GM20431 (cell line): ENCODE measurements at regions not wholly inside any gene's neighbourhood (a gene's known extent, or its start where the extent isn't known, plus 50 kb on each side); places are given as distances from the start of the nearest gene placed in this dataset.

Experiments used
- in situ Hi-C: fragments of 300-500 bp; cut with MseI, MboI; formaldehyde crosslinking; loops from one replicate; pipeline ENCODE4 v1.15.0; 2020; ENCODE audit warnings: low sequenced_read_pairs; ENCODE audit not compliant: unreplicated experiment

GRCh38 chr12:115542656-115543055 is 734.8 kb downstream of the MED13L start:
- in situ Hi-C loops, result no loop called here

GRCh38 chr12:115541891-115542421 is 735.5 kb downstream of the MED13L start:
- in situ Hi-C loops, result no loop called here

GRCh38 chr12:115528466-115528865 is 749.0 kb downstream of the MED13L start:
- in situ Hi-C loops, result no loop called here

GRCh38 chr12:115521771-115522409 is 755.6 kb downstream of the MED13L start:
- in situ Hi-C loops, result no loop called here

GRCh38 chr12:115519887-115520286 is 757.6 kb downstream of the MED13L start:
- in situ Hi-C loops, result no loop called here

- in situ Hi-C loops, result no loop called here
These were observed 758.1 kb downstream of the MED13L start for GRCh38 chr12:115519359-115519758.

GRCh38 chr12:115517913-115518312 is 759.6 kb downstream of the MED13L start:
- in situ Hi-C loops, result no loop called here

GRCh38 chr12:115511986-115512711 is 765.3 kb downstream of the MED13L start:
- in situ Hi-C loops, result no loop called here

- in situ Hi-C loops, result no loop called here
These were observed 766.2 kb downstream of the MED13L start for GRCh38 chr12:115511305-115511704.

- in situ Hi-C loops, result no loop called here
These were observed 768.5 kb downstream of the MED13L start for GRCh38 chr12:115508990-115509389.

- in situ Hi-C loops, result no loop called here
These were observed 769.4 kb downstream of the MED13L start for GRCh38 chr12:115507951-115508722.

GRCh38 chr12:115507560-115507889 is 770.0 kb downstream of the MED13L start:
- in situ Hi-C loops, result no loop called here

- in situ Hi-C loops, result no loop called here
These were observed 770.5 kb downstream of the MED13L start for GRCh38 chr12:115506822-115507559.

GRCh38 chr12:115504306-115505290 is 772.9 kb downstream of the MED13L start:
- in situ Hi-C loops, result no loop called here

- in situ Hi-C loops, result no loop called here
These were observed 776.6 kb downstream of the MED13L start for GRCh38 chr12:115500872-115501271.

GRCh38 chr12:115495300-115495699 is 782.2 kb downstream of the MED13L start:
- in situ Hi-C loops, result no loop called here

- in situ Hi-C loops, result no loop called here
These were observed 784.9 kb downstream of the MED13L start for GRCh38 chr12:115492553-115492952.

GRCh38 chr12:115491511-115492250 is 785.8 kb downstream of the MED13L start:
- in situ Hi-C loops, result no loop called here
